GM21576 (cell line): ENCODE measurements at regions not wholly inside any gene's neighbourhood (a gene's known extent, or its start where the extent isn't known, plus 50 kb on each side); places are given as distances from the start of the nearest gene placed in this dataset.

ENCODE experiments used
- ATAC-seq: cut with Tn5 transposase; IDR thresholded peaks from one replicate; pipeline ENCODE4 v1.9.1; 2021; ENCODE audit warnings: mild to moderate bottlenecking, moderate library complexity; ENCODE audit not compliant: unreplicated experiment

- no peak for ATAC-seq
These were observed 535.2 kb upstream of the CDH2 start for GRCh38 chr18:28712172-28712571.

GRCh38 chr18:28711096-28711495 is 534.2 kb upstream of the CDH2 start:
- ATAC-seq = no peak

GRCh38 chr18:28707006-28707405 is 530.1 kb upstream of the CDH2 start:
- no peak for ATAC-seq

- no peak for ATAC-seq
These were observed 529.5 kb upstream of the CDH2 start for GRCh38 chr18:28706397-28706796.

- ATAC-seq = no peak
These were observed 528.6 kb upstream of the CDH2 start for GRCh38 chr18:28705482-28705881.

GRCh38 chr18:28692337-28692736 is 515.4 kb upstream of the CDH2 start:
- no peak for ATAC-seq

- no peak for ATAC-seq
These were observed 514.5 kb upstream of the CDH2 start for GRCh38 chr18:28691496-28691840.

GRCh38 chr18:28690836-28691495 is 514.0 kb upstream of the CDH2 start:
- no peak for ATAC-seq

- ATAC-seq = no peak
These were observed 513.2 kb upstream of the CDH2 start for GRCh38 chr18:28690100-28690499.

- ATAC-seq = no peak
These were observed 512.7 kb upstream of the CDH2 start for GRCh38 chr18:28689588-28689987.

GRCh38 chr18:28684746-28685355 is 507.9 kb upstream of the CDH2 start:
- no peak for ATAC-seq

- no peak for ATAC-seq
These were observed 506.0 kb upstream of the CDH2 start for GRCh38 chr18:28682912-28683311.

- no peak for ATAC-seq
These were observed 492.2 kb upstream of the CDH2 start for GRCh38 chr18:28669165-28669564.

- no peak for ATAC-seq
These were observed 489.3 kb upstream of the CDH2 start for GRCh38 chr18:28666216-28666615.

GRCh38 chr18:28657961-28658360 is 481.0 kb upstream of the CDH2 start:
- no peak for ATAC-seq

GRCh38 chr18:28652654-28653053 is 475.7 kb upstream of the CDH2 start:
- no peak for ATAC-seq

GRCh38 chr18:28651298-28651697 is 474.4 kb upstream of the CDH2 start:
- ATAC-seq = no peak

- no peak for ATAC-seq
These were observed 473.9 kb upstream of the CDH2 start for GRCh38 chr18:28650860-28651259.

GRCh38 chr18:28647961-28648360 is 471.0 kb upstream of the CDH2 start:
- no peak for ATAC-seq

GRCh38 chr18:28637897-28638296 is 461.0 kb upstream of the CDH2 start:
- ATAC-seq = no peak

- no peak for ATAC-seq
These were observed 458.6 kb upstream of the CDH2 start for GRCh38 chr18:28635530-28635929.

GRCh38 chr18:28626756-28627155 is 449.8 kb upstream of the CDH2 start:
- no peak for ATAC-seq

- ATAC-seq = no peak
These were observed 431.1 kb upstream of the CDH2 start for GRCh38 chr18:28607991-28608390.
